GM19397 (cell line): ENCODE measurements at regions not wholly inside any gene's neighbourhood (a gene's known extent, or its start where the extent isn't known, plus 50 kb on each side); places are given as distances from the start of the nearest gene placed in this dataset.

ENCODE experiments used
- ATAC-seq: cut with Tn5 transposase; IDR thresholded peaks from one replicate; pipeline ENCODE4 v1.9.1; 2021; ENCODE audit warnings: mild to moderate bottlenecking, moderate library complexity; ENCODE audit not compliant: unreplicated experiment

- no peak for ATAC-seq
Observed at GRCh38 chr2:128368437-128369107, 49.9 kb upstream of the HS6ST1 start.

GRCh38 chr2:128369108-128369555 lies 50.5 kb upstream of the HS6ST1 start:
- ATAC-seq, result no peak

GRCh38 chr2:128369602-128370467 lies 51.2 kb upstream of the HS6ST1 start:
- ATAC-seq, result no peak

GRCh38 chr2:128370468-128371247 lies 52.0 kb upstream of the HS6ST1 start:
- ATAC-seq, result no peak

- ATAC-seq, result no peak
Observed at GRCh38 chr2:128371248-128371630, 52.6 kb upstream of the HS6ST1 start.

- no peak for ATAC-seq
Observed at GRCh38 chr2:128371648-128372345, 53.1 kb upstream of the HS6ST1 start.

- no peak for ATAC-seq
Observed at GRCh38 chr2:128372621-128373341, 54.1 kb upstream of the HS6ST1 start.

GRCh38 chr2:128373451-128374000 lies 54.9 kb upstream of the HS6ST1 start:
- ATAC-seq, result no peak

- ATAC-seq, result no peak
Observed at GRCh38 chr2:128374001-128374710, 55.5 kb upstream of the HS6ST1 start.

- ATAC-seq, result no peak
Observed at GRCh38 chr2:128374711-128375413, 56.2 kb upstream of the HS6ST1 start.

- no peak for ATAC-seq
Observed at GRCh38 chr2:128375454-128375853, 56.8 kb upstream of the HS6ST1 start.

GRCh38 chr2:128376241-128377041 lies 57.8 kb upstream of the HS6ST1 start:
- no peak for ATAC-seq

- no peak for ATAC-seq
Observed at GRCh38 chr2:128377071-128377910, 58.6 kb upstream of the HS6ST1 start.

- ATAC-seq, result no peak
Observed at GRCh38 chr2:128378231-128379020, 59.8 kb upstream of the HS6ST1 start.

GRCh38 chr2:128379021-128380015 lies 60.6 kb upstream of the HS6ST1 start:
- no peak for ATAC-seq
